HG03060 (cell line): ENCODE measurements at regions not wholly inside any gene's neighbourhood (a gene's known extent, or its start where the extent isn't known, plus 50 kb on each side); places are given as distances from the start of the nearest gene placed in this dataset.
"Not testable (repeated sequence)": the region's sequence is repeated elsewhere in the genome, so short reads cannot be mapped to it uniquely, and the experiment has no call there.

Experiments used
- ATAC-seq: cut with Tn5 transposase; IDR thresholded peaks from one replicate; pipeline ENCODE4 v1.9.1; 2021; ENCODE audit warnings: low read depth, moderate number of reproducible peaks; ENCODE audit not compliant: unreplicated experiment

- ATAC-seq = no peak
Observed at GRCh38 chr13:82501834-82502233, 1380.4 kb downstream of the SLITRK1 start.

GRCh38 chr13:82480415-82480814 is 1401.9 kb downstream of the SLITRK1 start:
- no peak for ATAC-seq

GRCh38 chr13:82477436-82477835 is 1404.8 kb downstream of the SLITRK1 start:
- ATAC-seq = no peak

GRCh38 chr13:82467626-82468025 is 1414.6 kb downstream of the SLITRK1 start:
- ATAC-seq = no peak

GRCh38 chr13:82459575-82459974 is 1422.7 kb downstream of the SLITRK1 start:
- ATAC-seq = not testable (repeated sequence)

- ATAC-seq = no peak
Observed at GRCh38 chr13:82458169-82458568, 1424.1 kb downstream of the SLITRK1 start.

GRCh38 chr13:82457548-82457947 is 1424.7 kb downstream of the SLITRK1 start:
- not testable (repeated sequence) for ATAC-seq

GRCh38 chr13:82447416-82448077 is 1434.7 kb downstream of the SLITRK1 start:
- no peak for ATAC-seq

GRCh38 chr13:82439159-82439904 is 1442.9 kb downstream of the SLITRK1 start:
- ATAC-seq = no peak

- no peak for ATAC-seq
Observed at GRCh38 chr13:82438320-82438719, 1444.0 kb downstream of the SLITRK1 start.

GRCh38 chr13:82436099-82436585 is 1446.1 kb downstream of the SLITRK1 start:
- no peak for ATAC-seq

- ATAC-seq = no peak
Observed at GRCh38 chr13:82432949-82433348, 1449.3 kb downstream of the SLITRK1 start.

GRCh38 chr13:82412749-82413148 is 1469.5 kb downstream of the SLITRK1 start:
- ATAC-seq = no peak

GRCh38 chr13:82407321-82407720 is 1475.0 kb downstream of the SLITRK1 start:
- no peak for ATAC-seq

GRCh38 chr13:82374719-82375118 is 1507.6 kb downstream of the SLITRK1 start:
- ATAC-seq = no peak

GRCh38 chr13:82370316-82370715 is 1512.0 kb downstream of the SLITRK1 start:
- ATAC-seq = no peak

- ATAC-seq = no peak
Observed at GRCh38 chr13:82364525-82364924, 1517.7 kb downstream of the SLITRK1 start.

- no peak for ATAC-seq
Observed at GRCh38 chr13:82358284-82358683, 1524.0 kb downstream of the SLITRK1 start.

GRCh38 chr13:82356667-82357410 is 1525.4 kb downstream of the SLITRK1 start:
- ATAC-seq = no peak

GRCh38 chr13:82344867-82345266 is 1537.4 kb downstream of the SLITRK1 start:
- no peak for ATAC-seq

GRCh38 chr13:82341116-82341515 is 1541.2 kb downstream of the SLITRK1 start:
- no peak for ATAC-seq
